ENCODE measurements at regions not wholly inside any gene's neighbourhood (a gene's known extent, or its start where the extent isn't known, plus 50 kb on each side); places are given as distances from the start of the nearest gene placed in this dataset.

DNA sequence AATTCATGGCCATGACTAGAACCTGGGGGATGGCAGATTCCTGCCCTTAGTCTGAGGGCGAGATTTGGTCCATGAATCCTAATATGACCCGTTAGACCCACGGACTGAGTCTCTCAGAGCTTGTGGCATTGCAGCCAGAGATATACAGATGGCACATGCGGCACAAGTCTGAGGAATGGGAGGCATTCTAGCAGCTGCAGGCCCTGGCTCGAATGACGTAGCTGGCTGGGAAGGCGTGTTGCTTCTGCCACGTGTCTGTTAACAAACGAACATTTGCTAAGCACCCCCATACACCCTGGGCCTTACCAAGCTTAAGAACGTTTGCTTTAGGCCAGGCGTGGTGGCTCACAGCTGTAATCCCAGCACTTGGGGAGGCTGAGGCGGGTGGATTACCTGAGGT is 68.0 kb downstream of the CD164 start:
- Histone ChIP-seq H3K9me1 (replicated peaks; ENCODE audit: control insufficient read depth, extremely low read depth, insufficient read depth, low read length) (no peaks in the 10 kb centered on the region), H3K9ac (replicated peaks; ENCODE audit: extremely low read depth, insufficient read depth, low read length) (no peak overlapping the region), H3K4me1 (ENCODE audit: control insufficient read depth, extremely low read depth, insufficient read depth, low read length) (no peaks in the 10 kb centered on the region), H3K9me3 (replicated peaks; ENCODE audit: control insufficient read depth, insufficient read depth, low read length) (no peaks in the 10 kb centered on the region), H3K36me3 (ENCODE audit: control insufficient read depth in 2 of 2, extremely low read depth in 1 of 2, insufficient read depth in 2 of 2, low read length in 2 of 2) (no peaks in the 10 kb centered on the region), H3K27ac (ENCODE audit: insufficient read depth, low read depth, low read length) (no peak overlapping the region), H3K4me2 (ENCODE audit: insufficient read depth, low read length) (no peak overlapping the region), H3K4me3 (replicated peaks in 1 of 3; ENCODE audit: insufficient read depth in 1 of 3, low read depth in 1 of 3, low read length in 3 of 3) (no peak overlapping the region), H3K27me3 (ENCODE audit: control insufficient read depth in 2 of 2, insufficient read depth in 2 of 2, low read length in 2 of 2) (no peaks in the 10 kb centered on the region), H2AFZ (ENCODE audit: low read depth, low read length) (no peak overlapping the region), H3K79me2 (ENCODE audit: control insufficient read depth, insufficient read depth, low read length) (no peaks in the 10 kb centered on the region), H4K20me1 (replicated peaks; ENCODE audit: control insufficient read depth, extremely low read depth, insufficient read depth, low read length) (no peaks in the 10 kb centered on the region)
- DNase-seq (ENCODE audit: low read depth, low spot score) (no peak), FAIRE-seq (no peak)
- intact Hi-C loops (cut with micrococcal nuclease) (no loop called here), dilution Hi-C loops (cut with MboI; ENCODE audit: extremely low pct_ligation_motif_present, low sequenced_read_pairs) (no loop called here)
- CTCF ChIA-PET = no interaction called here
- POLR2A ChIA-PET = no interaction called here
- no TSS peak for BruUV-seq (replicated peaks)
- TF ChIP-seq, protein P1, sequence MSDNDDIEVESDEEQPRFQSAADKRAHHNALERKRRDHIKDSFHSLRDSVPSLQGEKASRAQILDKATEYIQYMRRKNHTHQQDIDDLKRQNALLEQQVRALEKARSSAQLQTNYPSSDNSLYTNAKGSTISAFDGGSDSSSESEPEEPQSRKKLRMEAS (IDR thresholded peaks at IDR 0.05; ENCODE audit: insufficient read depth, insufficient read length) = no peak
- TF ChIP-seq POLR2AphosphoS5 (IDR thresholded peaks at IDR 0.05; ENCODE audit: insufficient read depth, low read depth, low read length) = no peak
- TF ChIP-seq JUN (IDR thresholded peaks at IDR 0.05; ENCODE audit: borderline replicate concordance, insufficient read depth, insufficient read length, low read depth) = no peak
- TF ChIP-seq MYC (IDR thresholded peaks at IDR 0.05; ENCODE audit: low read depth, low read length) = no peak
- no peak for TF ChIP-seq CTCF (IDR thresholded peaks at IDR 0.05; ENCODE audit: extremely low read depth in 1 of 2, insufficient read depth in 1 of 2, low read depth in 1 of 2, low read length in 2 of 2)
- no peak for TF ChIP-seq POLR2A (IDR thresholded peaks at IDR 0.05; ENCODE audit: low read depth, low read length)
- no peak for TF ChIP-seq FOS (IDR thresholded peaks at IDR 0.05; ENCODE audit: borderline replicate concordance, insufficient read depth, low read length)
- TF ChIP-seq EZH2 (IDR thresholded peaks at IDR 0.05; ENCODE audit: borderline replicate concordance, low read depth, low read length, severe bottlenecking) = no peak
- TF ChIP-seq GATA2 (IDR thresholded peaks at IDR 0.05; ENCODE audit: insufficient read depth, insufficient read length, low read depth, low read length) = no peak
